Transverse colon (tissue), 4 donors: ENCODE measurements at regions not wholly inside any gene's neighbourhood (a gene's known extent, or its start where the extent isn't known, plus 50 kb on each side); places are given as distances from the start of the nearest gene placed in this dataset.
A peak's percentile ranks its signal among the peaks of the same experiment; 100 is the strongest.

Source experiments
- CTCF ChIP-seq, 5 experiments: fragments of 200-600 bp in 3 of 5; fragments of 450-650 bp in 2 of 5; sonication (generic) in 3 of 5; IDR thresholded peaks; 1 replicate in 2 of 5; 2 replicates in 3 of 5; pipeline ENCODE4 v1.5.1; 2016 to 2017; ENCODE audit warnings: antibody characterized with exemption in 5 of 5, inconsistent platforms in 3 of 5, mild to moderate bottlenecking in 2 of 5, moderate library complexity in 1 of 5
- EP300 ChIP-seq: sonication (generic); formaldehyde crosslinking; IDR thresholded peaks from one replicate; pipeline ENCODE4 v1.6.1; 2017; ENCODE audit warnings: antibody characterized with exemption, low read depth
- POLR2A ChIP-seq: fragments of 450-650 bp; IDR thresholded peaks from one replicate; pipeline ENCODE4 v1.6.1; 2016; ENCODE audit warnings: antibody characterized with exemption, mild to moderate bottlenecking, moderate library complexity
- POLR2AphosphoS5 ChIP-seq, 3 donors: sonication (generic); formaldehyde crosslinking; IDR thresholded peaks; one replicate each; pipeline ENCODE4 v1.6.1; 2016; ENCODE audit warnings: antibody characterized with exemption in 3 of 3

- no peak for TF ChIP-seq CTCF (IDR thresholded peaks at IDR 0.05)
- TF ChIP-seq EP300, result no peak
- TF ChIP-seq POLR2AphosphoS5 (IDR thresholded peaks at IDR 0.05), result peak in 1 of 3 donors; percentile 24
- TF ChIP-seq POLR2A, result no peak
These were observed 76.1 kb upstream of the ATP11B start for GRCh38 chr3:182717216-182717615.
